ENCODE measurements at regions not wholly inside any gene's neighbourhood (a gene's known extent, or its start where the extent isn't known, plus 50 kb on each side); places are given as distances from the start of the nearest gene placed in this dataset.

- no peak overlapping the region for H3K4me3 ChIP-seq
- H3K27ac ChIP-seq, result no peak overlapping the region
- H3K9me3 ChIP-seq, result no peaks in the 10 kb centered on the region
- peaks cover 0 to 4% of the 10 kb centered on the region in 2 donors for H3K4me1 ChIP-seq
- no peaks in the 10 kb centered on the region for H3K36me3 ChIP-seq
- no peak for DNase-seq (ENCODE audit: low spot score)
- H3K27me3 ChIP-seq, result no peaks in the 10 kb centered on the region
- TF ChIP-seq CTCF (IDR thresholded peaks at IDR 0.05), result no peak
These were observed 127.3 kb upstream of the PLEKHA5 start for GRCh38 chr12:19002216-19002615.

GRCh38 chr12:19003141-19003540, 126.4 kb upstream of the PLEKHA5 start:
- no peak for TF ChIP-seq CTCF (IDR thresholded peaks at IDR 0.05)
- Histone ChIP-seq H3K36me3 (no peaks in the 10 kb centered on the region), H3K9me3 (no peaks in the 10 kb centered on the region), H3K27me3 (no peaks in the 10 kb centered on the region), H3K4me1 (peaks cover 0 to 4% of the 10 kb centered on the region in 2 donors), H3K4me3 (no peak overlapping the region), H3K27ac (no peak overlapping the region)
- DNase-seq (ENCODE audit: low spot score), result no peak

GRCh38 chr12:19003987-19004619, 125.4 kb upstream of the PLEKHA5 start:
- no peak overlapping the region for H3K27ac ChIP-seq
- no peak overlapping the region for H3K4me3 ChIP-seq
- no peaks in the 10 kb centered on the region for H3K9me3 ChIP-seq
- no peak for DNase-seq (ENCODE audit: low spot score)
- H3K27me3 ChIP-seq, result no peaks in the 10 kb centered on the region
- TF ChIP-seq CTCF (IDR thresholded peaks at IDR 0.05), result no peak
- no peaks in the 10 kb centered on the region for H3K36me3 ChIP-seq
- H3K4me1 ChIP-seq, result peaks cover 0 to 4% of the 10 kb centered on the region in 2 donors

- Histone ChIP-seq H3K27ac (no peak overlapping the region), H3K27me3 (no peaks in the 10 kb centered on the region), H3K4me3 (no peak overlapping the region), H3K9me3 (no peaks in the 10 kb centered on the region), H3K36me3 (no peaks in the 10 kb centered on the region), H3K4me1 (peaks cover 0 to 4% of the 10 kb centered on the region in 2 donors)
- no peak for DNase-seq (ENCODE audit: low spot score)
- TF ChIP-seq CTCF (IDR thresholded peaks at IDR 0.05), result no peak
These were observed 124.2 kb upstream of the PLEKHA5 start for GRCh38 chr12:19005257-19005801.

GRCh38 chr12:19006626-19007137, 122.9 kb upstream of the PLEKHA5 start:
- DNase-seq (ENCODE audit: low spot score), result no peak
- Histone ChIP-seq H3K27ac (no peak overlapping the region), H3K36me3 (no peaks in the 10 kb centered on the region), H3K27me3 (no peaks in the 10 kb centered on the region), H3K4me3 (no peak overlapping the region), H3K4me1 (peaks cover 0 to 4% of the 10 kb centered on the region in 2 donors), H3K9me3 (no peaks in the 10 kb centered on the region)
- TF ChIP-seq CTCF (IDR thresholded peaks at IDR 0.05), result no peak
